AG09319 (cell line): ENCODE measurements at regions not wholly inside any gene's neighbourhood (a gene's known extent, or its start where the extent isn't known, plus 50 kb on each side); places are given as distances from the start of the nearest gene placed in this dataset.

ENCODE experiments used
- DNase-seq: peaks from one replicate; pipeline ENCODE4 v3.0.0-alpha.2; 2010; ENCODE audit warnings: low read depth; ENCODE audit errors: extremely low read depth
- TF ChIP-seq, protein P1 (sequence below): IDR thresholded peaks from 2 replicates; pipeline ENCODE4 v1.5.1; 2011; ENCODE audit warnings: low read depth, mild to moderate bottlenecking, inconsistent platforms, low read length, moderate library complexity

DNA sequence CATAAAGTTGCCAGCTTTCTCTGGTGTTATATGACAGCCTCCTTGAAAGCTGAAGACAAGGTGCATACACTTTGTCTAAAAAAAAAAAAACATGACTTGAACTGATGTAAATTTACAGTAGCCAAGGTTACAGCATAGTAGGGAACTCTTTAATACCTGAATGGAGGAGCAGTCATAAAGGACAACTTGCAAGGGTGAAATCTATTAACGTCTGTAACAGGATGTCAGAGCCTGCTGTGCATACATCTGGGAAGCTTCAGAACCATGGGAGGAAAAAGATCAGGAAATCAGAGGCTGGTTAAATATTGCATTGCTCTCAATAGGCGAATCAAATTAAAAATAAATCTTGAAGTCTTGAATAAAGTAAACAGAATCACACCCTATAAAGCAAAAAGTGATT is 484.0 kb upstream of the CTSO start:
- DNase-seq, result no peak
- TF ChIP-seq, protein P1, sequence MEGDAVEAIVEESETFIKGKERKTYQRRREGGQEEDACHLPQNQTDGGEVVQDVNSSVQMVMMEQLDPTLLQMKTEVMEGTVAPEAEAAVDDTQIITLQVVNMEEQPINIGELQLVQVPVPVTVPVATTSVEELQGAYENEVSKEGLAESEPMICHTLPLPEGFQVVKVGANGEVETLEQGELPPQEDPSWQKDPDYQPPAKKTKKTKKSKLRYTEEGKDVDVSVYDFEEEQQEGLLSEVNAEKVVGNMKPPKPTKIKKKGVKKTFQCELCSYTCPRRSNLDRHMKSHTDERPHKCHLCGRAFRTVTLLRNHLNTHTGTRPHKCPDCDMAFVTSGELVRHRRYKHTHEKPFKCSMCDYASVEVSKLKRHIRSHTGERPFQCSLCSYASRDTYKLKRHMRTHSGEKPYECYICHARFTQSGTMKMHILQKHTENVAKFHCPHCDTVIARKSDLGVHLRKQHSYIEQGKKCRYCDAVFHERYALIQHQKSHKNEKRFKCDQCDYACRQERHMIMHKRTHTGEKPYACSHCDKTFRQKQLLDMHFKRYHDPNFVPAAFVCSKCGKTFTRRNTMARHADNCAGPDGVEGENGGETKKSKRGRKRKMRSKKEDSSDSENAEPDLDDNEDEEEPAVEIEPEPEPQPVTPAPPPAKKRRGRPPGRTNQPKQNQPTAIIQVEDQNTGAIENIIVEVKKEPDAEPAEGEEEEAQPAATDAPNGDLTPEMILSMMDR, result no peak

DNA sequence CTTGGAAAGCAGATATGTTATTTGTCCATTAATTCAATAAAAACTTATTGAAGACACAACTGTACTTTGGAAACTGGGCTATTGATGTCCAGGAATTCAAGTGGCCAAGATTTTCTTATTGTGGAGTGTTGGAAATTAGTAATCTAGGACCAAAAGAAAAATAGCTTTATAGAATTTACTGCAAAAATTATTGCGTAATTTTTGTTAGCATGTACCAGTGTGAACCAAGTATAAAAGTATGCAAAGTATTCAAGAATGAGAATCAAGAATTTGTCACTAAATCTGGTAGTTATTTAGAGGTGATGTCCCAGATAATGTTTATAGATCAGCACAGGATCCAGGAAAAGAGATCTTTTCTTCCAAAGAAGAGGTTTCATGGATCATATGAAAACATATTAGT is 468.9 kb upstream of the CTSO start:
- TF ChIP-seq, protein P1, result no peak
- DNase-seq, result no peak

DNA sequence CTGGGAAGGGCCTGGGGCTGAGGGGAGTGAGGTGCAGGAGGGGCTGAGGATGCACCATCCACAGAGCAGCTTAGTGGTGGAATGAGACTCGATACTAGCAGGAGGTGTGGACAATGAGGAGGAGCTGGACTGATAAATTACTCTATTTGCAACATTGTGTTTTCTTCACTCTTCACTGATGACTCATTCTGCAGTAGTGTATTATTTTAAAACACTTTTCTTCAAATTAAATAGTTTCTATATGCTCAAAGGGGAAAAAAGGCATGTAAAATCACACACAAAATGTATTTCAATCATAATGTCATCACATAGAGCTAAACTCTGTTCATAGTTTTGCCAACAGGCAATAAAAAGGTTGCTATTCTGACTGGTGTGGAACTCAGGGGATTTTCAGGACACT is 467.0 kb upstream of the CTSO start:
- DNase-seq, result no peak
- TF ChIP-seq, protein P1, result no peak

- DNase-seq, result no peak
- TF ChIP-seq, protein P1, result no peak
Observed at GRCh38 chr4:156419080-156419685, 465.5 kb upstream of the CTSO start.

- no peak for DNase-seq
- TF ChIP-seq, protein P1, result no peak
Observed at GRCh38 chr4:156414406-156414805, 460.7 kb upstream of the CTSO start.

DNA sequence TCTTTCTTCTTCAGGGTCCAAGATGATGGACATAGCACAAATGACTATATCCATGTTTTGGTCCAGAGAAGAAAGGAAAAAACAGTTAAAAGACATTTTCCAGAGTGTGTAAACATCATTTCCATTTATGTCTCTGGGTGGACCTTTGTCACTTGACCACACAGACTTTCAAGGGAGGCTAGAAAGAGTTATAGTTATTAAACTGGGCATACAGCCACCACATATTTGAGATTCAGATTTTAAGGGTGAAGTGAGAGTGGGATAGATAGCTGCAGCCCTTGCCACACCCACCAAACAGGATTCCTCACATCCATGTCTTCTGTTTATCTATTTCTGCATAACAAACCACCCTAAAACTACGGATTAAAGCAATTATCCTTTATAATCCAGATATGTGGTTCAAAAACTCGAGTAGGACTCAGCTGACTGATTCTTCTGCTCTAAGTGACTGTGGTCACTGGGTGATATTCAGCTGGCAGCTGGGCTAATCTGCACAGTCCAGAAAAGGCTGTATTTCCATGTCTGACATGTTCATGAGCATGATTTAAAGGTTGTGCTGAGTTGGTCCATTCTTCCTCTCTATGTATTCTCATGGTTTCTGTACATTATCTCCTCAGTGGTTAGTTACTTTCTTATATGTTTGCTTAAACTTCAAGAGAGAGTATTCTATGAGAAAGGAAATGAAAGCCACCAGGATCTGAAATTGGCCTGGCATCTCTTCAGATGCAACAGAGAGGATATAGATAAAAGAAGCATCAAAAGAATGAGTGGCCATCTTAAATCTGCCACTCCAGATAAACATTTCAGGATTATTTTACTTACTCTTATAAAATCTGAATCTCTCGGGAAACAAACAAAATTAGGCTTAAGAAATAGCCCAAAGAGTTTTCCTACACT is 459.8 kb upstream of the CTSO start:
- DNase-seq, result no peak
- TF ChIP-seq, protein P1, result no peak

DNA sequence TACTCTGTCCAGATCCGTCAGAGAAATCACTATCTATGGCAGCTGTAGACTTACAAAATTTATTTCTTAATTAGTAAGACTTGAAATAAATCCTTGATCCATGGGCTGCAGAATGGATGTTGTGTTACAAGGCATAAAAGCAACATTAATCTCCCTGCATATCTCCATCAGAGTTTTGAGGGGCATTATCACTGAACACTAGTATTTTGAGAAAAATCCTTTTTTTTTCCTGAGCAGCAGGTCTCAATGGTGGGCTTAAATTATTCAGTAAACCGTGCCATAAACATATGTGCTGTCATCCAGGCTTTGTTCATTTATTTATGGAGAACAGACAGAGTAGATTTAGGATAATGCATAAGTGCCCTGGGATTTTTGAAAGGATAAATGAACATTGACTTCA is 457.9 kb upstream of the CTSO start:
- DNase-seq, result no peak
- TF ChIP-seq, protein P1, result no peak
